ENCODE measurements at regions not wholly inside any gene's neighbourhood (a gene's known extent, or its start where the extent isn't known, plus 50 kb on each side); places are given as distances from the start of the nearest gene placed in this dataset.
A peak's percentile ranks its signal among the peaks of the same experiment; 100 is the strongest.

DNA sequence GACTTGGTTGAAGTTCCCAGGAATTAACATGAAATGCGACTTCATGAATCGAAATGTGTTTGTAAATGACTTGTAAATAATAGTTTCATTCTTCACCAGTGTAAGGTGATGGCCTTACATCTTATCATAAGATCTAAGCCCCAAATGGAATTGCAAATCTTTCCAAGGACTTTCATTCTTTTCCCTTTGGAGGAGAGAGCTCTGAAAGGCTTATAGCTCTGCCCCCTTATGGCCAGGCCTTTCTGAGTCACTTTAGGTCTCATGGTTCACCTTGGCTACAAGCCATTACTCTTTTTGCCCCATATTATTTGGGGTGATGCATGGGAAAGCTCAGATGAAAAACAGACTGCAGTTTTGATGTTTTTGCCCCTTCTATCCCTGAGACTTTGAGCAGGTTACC lies 209.1 kb upstream of the BMP2 start:
- DNase-seq, result no peak

DNA sequence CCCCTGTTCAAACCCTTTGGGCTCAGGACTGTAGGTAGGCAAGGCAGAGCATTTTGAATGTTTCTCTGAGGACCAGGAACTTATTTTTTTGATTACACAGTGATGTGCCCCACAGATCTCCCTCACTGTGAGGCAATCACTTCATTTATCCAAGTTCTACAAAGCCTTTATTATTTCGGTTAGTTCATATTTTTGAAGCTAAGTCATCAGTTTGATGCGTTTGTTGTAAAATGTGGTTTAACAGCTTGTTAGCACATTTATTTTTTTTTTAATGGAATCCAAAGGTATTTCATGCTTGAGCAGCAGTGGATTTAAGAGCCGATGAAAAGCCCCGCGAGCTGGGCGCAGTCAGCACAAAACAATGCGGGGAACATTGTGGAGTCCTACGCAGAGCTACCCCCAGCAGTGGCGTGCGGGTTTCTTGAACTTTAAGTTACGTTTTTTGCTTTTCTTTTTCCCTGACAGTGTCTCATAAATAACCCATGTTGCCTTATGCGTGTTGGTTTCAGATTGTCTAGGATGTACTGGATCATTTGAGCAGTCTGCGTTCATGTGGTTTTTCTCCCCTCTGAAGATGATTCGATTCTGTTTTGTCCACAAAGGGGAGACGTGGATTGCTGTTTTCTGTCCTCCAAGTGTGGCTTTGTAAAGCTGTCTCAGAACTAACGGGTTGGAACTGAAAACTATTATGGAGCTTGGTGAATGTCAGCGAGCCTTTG lies 233.6 kb upstream of the BMP2 start:
- DNase-seq, result peak; percentile 49

DNA sequence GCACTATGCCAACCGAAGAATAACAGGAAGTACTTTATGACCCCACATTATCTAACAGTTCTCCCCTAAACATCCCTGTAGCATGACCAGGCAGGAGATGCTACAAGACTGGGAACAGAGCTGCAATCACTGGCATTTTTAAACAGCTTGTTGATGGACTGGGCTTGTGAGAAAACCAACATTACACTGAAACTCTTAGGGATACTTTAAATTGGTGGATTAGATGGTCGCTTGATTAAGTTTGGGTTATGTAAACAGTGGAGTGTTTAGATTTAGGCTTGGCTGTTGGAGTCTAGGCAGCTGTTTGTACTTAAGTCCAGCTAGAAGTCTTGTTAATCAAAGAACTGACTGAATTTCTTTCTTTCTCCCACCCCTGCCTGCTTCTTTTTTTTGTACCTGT lies 234.1 kb upstream of the BMP2 start:
- DNase-seq, result no peak

DNA sequence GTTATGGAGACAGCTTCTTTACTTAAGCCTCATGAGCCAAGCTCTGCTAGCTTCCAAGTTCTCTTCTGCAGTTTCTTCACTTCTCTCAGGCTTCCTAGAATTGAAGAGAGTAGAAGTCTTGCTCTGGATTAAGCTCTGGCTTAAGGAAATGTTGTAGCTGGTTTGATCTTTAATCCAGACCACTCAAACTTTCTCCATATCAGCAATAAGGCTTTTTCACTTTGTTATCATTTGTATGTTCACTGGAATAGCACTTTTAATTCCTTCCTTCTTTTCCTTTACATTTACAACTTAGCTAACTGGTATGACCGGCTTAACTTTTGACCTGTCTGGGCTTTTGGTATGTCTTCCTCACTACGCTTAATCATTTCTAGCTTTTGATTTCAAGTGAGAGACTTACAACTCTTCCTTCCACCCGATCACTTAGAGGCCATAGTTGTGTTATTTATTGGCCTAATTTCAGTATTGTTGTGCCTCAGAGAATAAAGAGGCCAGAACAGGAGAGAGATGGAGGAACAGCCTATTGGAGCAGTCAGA lies 236.6 kb upstream of the BMP2 start:
- DNase-seq, result no peak

DNA sequence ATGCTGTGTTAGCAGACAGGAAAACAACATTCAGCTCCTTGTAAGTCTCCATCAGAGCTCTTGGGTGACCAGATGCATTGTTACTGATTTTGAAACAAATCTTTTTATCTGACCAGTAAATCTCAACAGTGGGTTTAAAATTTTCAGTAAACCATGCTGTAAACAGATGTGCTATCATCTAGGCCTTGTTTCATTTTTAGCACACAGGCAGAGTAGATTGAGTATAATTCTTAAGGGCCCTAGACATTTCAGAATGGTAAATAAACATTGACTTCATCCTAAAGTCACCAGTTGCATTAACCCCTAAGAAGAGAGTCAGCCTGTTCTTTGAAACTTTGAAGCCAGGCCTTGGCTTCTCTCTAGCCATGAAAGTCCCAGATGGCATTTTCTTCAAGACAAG lies 237.2 kb upstream of the BMP2 start:
- DNase-seq, result no peak

DNA sequence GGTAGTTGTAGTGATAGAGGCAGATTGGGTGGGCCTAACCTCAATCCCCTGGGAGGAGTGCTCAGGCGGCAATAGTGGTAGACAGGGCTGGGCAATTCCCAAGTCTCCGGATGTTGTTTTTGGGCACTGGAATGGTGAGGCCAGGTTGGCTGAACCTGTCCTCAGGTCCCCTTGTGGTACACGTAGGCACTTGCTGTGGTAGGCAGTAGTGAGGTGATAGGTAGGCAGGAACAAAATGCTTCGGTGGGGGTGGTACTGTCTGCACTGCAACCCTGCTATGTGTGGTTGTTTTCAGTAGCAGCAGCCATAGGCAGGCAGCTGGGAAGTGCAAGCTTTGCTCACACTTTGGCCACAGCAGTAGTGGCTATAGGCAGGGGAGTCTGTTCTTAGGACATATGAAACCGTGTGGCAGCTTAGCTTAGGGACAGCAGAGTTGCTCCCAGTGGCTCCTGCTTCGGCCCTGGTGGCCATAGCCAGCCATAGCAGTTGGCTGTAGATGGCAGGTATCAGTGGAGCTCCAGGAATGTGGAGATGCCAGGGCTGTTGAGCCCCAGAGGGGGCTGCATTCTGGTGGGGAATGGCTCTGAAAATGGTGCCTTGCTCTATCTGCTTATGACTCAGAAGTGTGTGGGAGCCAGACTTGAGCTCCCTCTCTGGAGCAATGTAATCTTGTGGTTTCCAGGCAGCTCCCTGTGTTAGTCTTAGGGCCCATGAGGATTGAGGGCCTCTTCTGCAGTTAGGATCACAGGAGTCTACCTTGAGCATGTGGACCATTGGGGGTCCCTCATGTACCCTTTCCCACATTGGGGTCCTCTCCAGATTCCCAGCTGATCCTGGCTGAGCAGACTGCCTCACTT lies 241.8 kb upstream of the BMP2 start:
- no peak for DNase-seq

DNA sequence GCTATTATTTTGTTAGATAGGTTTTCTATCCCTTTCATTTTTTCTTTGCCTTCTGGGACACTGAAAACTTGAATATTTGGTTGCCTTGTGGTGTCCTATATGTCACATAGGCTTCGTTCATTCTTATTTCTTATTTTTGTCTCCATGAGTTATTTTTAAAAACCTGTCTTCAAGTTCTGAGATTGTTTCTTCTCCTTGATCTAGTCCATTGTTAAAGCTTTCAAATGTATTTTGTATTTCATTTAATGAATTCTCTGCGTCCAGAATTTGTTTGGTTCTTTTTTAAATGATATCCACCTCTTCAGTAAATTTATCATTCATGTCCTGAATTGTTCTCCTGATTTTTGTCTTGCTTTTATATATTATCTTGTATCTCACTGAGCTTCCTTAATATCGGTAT lies 243.2 kb upstream of the BMP2 start:
- DNase-seq, result no peak

DNA sequence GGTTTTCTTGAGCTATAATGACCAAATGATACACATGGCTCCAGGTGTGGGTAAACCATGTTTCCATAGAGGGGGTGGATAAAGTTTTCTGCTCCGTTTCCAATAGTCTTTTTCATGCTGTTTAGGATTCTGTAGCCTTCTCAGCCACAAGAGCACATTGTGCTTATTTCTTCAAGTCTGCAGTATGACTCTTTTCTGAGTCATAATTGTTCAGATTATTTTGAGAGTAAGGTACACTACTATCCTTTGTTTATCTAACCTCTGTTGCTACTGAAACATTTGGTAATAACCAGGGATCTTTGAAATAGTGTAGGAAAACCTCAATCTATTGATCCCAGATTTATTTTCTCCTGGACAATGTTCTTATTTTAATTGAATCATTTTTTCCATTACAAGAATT lies 247.9 kb upstream of the BMP2 start:
- DNase-seq, result no peak

DNA sequence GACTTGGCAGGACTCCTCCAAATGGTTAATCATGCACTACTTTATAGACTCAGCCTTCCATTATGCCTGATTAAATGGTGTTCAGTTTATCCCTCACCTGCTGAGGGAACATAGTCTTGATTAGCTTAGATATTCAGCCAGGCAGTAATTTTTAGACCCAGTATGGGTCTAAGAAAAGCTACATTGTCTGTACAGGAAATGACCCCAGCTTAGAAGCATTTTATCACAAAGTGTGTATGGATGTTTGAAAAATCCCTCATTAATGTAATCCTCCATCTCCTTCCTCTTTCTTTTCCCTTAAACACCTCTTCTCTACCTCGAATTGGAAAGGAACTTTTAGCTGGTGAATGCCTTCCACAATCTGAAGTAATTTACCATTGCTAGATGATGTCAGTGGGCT lies 252.2 kb upstream of the BMP2 start:
- DNase-seq, result no peak

DNA sequence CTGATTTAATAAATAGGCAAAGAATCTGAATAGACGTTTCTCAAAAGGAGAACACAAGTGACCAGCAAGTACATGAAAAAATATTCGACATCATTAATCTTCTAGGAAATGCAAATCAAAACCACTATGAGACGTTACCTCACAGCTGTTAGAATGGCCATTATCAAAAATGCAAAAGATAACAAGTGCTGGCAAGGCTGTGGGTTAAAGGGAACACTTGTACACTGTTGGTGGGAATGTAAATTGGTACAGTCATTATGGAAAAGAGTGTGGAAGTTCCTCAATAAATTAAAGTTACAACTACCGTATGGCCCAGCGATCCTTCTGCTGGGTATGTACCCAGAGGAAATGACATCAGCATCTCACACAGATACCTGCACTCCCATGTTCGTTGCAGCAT lies 253.9 kb upstream of the BMP2 start:
- no peak for DNase-seq

DNA sequence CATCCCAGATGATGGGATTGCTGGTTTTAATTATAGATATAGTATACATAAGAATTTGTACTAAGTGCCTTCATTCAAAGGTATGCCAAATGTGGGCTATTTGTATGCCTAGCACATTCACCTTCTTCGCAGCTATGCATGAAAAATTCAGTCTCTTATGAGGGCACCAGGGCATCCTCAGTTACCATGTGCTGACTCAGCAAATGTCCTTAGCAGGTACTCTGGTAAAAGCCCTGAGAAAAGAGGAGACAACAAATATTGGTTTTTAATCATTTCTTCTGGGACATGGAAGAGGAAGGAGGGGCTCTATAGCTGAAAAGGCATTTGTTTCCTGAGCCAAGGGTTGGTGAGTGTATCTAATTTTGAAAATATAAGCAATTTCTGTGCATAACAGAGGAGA lies 258.1 kb upstream of the BMP2 start:
- DNase-seq, result no peak

DNA sequence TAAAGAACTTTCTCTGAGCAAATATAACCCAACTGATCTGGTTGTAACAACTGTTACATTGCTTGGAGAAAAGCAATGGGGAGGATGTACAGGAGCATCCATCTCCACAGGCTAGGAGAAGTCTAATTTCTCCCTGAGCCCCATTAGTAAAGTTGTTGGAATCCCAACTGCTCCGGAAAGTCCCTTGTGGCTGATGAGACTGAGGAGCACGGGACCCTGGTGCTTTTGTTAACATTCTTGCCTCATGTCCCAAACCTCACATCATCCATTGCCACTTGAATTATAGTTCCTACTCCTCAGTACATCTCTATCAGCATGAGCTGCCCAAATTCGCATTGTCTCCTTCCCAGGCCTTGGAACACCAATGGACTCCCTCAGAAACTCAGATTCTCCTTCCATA lies 260.6 kb upstream of the BMP2 start:
- DNase-seq, result no peak

DNA sequence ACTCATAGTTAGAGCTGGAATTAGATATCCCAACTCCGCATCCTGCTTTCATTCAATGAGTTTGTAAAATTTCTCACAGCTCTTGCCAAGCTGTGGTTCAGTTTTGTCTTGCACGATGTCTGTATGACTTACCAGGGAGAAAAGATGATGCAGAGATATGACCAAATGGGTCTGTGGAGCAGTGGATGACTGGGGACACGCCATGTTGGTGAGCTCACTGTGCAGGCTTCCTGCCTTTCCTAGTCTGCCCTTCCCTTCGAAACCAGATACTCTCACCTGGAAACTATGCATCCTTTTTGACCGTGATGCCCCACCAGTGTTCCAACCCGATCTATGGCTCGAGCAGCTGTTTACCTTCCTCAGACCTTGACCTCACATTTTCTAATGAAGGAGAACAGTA lies 262.7 kb upstream of the BMP2 start:
- no peak for DNase-seq

DNA sequence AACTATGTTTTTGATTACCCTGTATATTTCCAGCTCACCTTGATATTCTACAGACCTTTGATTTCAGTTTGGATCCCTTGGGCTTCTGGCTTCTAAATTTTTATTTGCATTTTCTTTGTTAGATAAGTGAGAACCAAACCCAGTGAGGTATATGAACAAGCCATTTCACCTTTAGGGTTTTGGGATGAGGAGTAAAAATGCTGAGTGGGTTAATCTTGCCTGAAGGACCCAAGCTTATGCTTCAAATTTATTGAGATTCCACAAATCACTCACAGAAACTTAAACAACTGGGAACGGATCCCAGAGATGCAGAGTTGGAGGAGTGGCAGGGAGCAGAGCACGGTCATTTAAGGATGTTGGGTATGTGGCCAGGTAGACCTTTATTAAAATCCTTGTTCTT lies 263.3 kb upstream of the BMP2 start:
- no peak for DNase-seq

DNA sequence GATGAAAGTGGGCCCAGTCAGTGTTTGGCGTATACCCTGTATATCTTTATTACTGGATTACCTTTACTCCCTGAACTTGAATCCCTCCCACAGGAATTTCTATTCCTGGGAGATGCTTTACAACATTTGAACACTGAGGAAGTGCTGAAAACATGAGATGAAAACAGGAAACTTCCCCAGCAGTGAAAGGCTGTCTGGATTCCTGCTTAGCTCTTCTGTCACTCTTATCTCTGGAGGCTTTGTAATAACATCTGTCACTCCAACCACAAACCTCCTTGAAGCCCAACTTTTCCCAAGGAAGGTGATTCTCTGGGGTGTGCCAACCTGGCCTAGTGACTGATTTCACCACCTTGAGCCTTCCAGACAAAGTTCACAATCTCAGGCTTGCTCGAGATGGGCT lies 264.5 kb upstream of the BMP2 start:
- no peak for DNase-seq

DNA sequence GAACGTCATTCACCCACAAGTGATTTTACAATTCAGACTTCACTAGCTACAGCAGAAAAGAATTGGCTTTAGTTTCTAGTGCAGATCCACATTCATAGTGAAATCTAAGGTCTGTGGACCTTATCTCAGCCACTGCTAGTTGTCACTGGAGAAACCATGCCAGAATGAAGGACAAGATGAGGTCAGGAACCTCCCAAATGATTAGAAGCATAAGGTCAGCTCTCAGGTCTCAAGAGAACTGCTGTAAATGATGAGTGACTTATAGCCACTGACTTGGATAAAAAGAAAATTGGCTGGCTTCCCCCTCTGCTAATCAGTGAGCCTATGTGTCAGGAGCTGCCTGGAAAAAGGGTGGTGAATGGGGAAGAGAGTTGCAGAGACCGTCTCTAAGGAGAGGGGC lies 265.3 kb upstream of the BMP2 start:
- no peak for DNase-seq

DNA sequence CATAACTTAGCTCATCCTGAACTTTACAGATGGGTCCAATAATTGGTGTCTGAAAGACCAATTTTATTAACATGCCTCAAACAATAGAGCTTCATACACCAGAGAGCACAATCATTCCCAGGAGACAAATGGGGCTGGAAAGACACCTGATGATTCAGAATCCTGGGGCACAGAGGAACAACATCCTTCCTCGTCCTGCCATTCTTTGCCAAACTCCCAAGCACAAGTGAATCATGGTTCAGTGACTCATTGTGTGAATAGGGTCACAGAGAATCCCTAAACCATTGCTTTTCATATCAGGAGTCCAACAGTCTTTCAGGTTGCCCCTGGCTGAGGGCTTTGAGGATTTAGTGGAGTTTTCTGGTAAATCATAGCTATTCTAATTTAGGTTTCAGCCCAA lies 266.4 kb upstream of the BMP2 start:
- DNase-seq, result no peak

DNA sequence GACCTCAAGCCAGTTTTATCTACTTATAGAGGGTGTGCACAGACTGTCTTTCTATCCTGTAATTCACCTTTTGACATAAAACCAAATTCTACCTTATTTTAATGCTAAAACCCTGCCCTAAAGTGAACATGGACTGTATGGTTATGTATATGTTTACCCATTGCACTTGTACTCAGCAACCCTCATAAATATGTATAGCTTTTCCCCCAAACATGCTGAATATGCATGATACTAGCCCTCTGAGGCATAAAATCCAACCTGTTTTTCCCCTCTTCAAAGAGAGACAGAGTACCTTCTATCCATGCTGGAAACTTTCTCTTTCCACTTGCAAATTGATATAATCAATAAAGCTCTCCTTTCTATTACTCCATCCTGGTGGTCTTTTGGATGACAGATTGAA lies 267.9 kb upstream of the BMP2 start:
- DNase-seq, result no peak

DNA sequence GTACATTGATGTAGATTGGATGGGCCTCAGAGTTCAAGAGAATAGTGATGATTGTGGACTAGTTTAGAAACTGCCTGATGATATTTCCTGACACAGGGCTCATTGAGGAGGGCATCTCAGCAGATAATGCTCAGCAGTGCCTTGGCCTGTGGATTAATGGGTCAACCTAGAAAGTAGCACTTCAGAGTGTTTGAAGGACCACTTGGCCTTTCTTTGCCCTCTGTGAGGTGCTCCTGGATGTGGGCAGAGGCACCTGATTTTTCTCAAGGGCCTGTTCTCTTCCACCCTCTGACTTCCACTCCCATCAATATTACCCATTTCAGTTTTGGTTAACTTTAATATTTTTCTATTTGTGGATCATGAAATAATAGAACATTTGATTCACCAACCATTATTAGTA lies 270.6 kb upstream of the BMP2 start:
- DNase-seq, result no peak

DNA sequence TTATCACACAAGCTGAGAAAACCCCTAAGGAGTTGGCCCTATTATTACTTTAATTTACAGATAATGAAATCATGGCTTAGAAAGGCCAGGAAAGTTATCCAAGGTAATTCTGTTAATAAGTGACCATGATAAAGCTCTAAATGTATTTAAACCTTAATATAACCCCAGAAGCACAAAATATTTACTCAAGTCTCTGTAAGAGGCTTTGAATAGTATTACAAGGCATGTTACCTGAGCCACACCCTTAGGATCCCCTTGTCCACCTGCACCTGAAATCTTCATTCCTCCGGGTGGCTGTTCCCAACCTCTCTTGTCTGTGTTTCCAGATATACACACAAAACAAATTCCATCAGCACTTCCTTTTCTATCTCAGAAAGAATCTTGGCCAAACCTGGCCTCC lies 271.6 kb upstream of the BMP2 start:
- DNase-seq, result no peak

DNA sequence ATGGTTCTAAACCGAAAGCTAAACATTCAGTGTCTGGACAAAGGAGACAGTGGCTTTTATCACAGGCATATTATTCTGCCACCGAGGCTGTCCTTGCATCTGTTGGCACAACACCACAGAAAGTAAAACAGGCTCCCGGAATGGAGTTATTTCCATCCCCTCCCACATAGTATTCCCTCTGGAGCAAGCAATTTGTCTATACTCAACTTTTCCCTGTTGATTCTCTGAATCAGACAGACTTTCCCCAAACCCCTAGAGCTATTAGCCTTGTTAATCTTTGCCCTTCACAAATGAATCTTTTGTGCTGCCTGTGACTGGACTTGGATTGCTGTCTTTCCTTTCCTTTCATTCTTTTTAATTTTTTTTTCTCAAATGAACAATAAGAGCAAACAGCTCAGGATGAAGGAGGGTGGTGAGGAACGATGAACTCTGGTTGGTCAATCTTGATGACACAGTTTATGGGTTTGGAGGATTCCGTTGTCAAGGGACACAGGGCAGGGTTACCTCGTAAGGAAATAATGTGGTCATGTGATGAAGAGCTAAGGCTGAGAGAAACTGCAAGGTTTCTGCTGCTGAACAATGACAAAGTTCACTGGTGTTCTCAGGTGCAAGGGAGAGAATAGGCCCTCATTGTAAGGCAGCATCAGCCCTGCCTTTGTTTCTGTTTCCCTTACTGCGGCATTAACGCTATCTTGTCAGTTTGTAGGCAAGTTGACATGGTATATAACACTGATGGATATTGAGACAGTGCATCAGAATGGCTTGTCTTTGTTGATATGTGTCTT lies 275.0 kb upstream of the BMP2 start:
- no peak for DNase-seq

DNA sequence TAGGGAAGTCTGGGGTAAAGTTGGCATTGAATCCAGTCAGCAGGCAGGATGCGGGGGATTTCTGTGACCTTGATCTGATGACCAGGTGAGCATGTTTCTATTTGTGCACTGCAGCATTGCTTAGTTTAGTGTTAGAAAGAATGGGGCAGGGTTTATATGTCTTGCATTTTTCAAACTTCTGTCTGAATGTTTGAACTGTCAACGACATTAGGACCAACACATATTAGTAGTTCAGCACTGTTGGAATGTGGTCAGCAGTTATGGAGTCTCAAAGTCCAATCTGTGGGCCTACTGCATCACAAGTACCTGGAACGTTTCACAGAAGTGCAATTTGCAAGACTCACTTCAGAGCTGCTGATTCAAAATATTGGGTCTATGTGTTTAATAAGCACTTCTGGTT lies 276.6 kb upstream of the BMP2 start:
- DNase-seq, result no peak

All from right kidney (tissue), 1 donor.